HEK293T (cell line): ENCODE measurements at regions not wholly inside any gene's neighbourhood (a gene's known extent, or its start where the extent isn't known, plus 50 kb on each side); places are given as distances from the start of the nearest gene placed in this dataset.

Source experiments
- CTCF ChIA-PET: fragments of 350-600 bp; formaldehyde crosslinking; extraction: SDS; loops from one replicate; lab custom pipeline; 2021; ENCODE audit warnings: antibody characterized with exemption, inconsistent platforms; lab: Yijun Ruan, JAX
- POLR2A ChIA-PET: fragments of 350-600 bp; formaldehyde crosslinking; extraction: SDS; loops from one replicate; lab custom pipeline; 2020; ENCODE audit warnings: antibody characterized with exemption, inconsistent platforms; lab: Yijun Ruan, JAX
- DNase-seq: peaks from one replicate; pipeline ENCODE4 v3.0.0; 2012; ENCODE audit warnings: mixed read lengths; ENCODE audit errors: extremely low spot score
- ARNT ChIP-seq: fragments of 450-650 bp; IDR thresholded peaks from 2 replicates; pipeline ENCODE4 v1.6.1; 2017; ENCODE audit warnings: mild to moderate bottlenecking
- BHLHE40 ChIP-seq: fragments of 450-650 bp; IDR thresholded peaks from 2 replicates; pipeline ENCODE4 v1.6.1; 2016; ENCODE audit warnings: mild to moderate bottlenecking, moderate library complexity, borderline replicate concordance
- CTBP1 ChIP-seq: fragments of 450-650 bp; IDR thresholded peaks from 2 replicates; pipeline ENCODE4 v1.6.1; 2016; ENCODE audit warnings: borderline replicate concordance
- ELF4 ChIP-seq: fragments of 450-650 bp; IDR thresholded peaks from 2 replicates; pipeline ENCODE4 v1.6.1; 2017; ENCODE audit warnings: antibody characterized with exemption
- FOXA1 ChIP-seq: fragments of 450-650 bp; IDR thresholded peaks from 2 replicates; pipeline ENCODE4 v1.6.1; 2016; ENCODE audit warnings: mild to moderate bottlenecking
- FOXK2 ChIP-seq: fragments of 450-650 bp; IDR thresholded peaks from 2 replicates; pipeline ENCODE4 v1.6.1; 2016; ENCODE audit warnings: mild to moderate bottlenecking
- FOXM1 ChIP-seq: fragments of 450-650 bp; IDR thresholded peaks from 2 replicates; pipeline ENCODE4 v1.6.1; 2017; ENCODE audit warnings: mild to moderate bottlenecking, borderline replicate concordance
- HDGF ChIP-seq: fragments of 450-650 bp; IDR thresholded peaks from 2 replicates; pipeline ENCODE4 v1.6.1; 2017; ENCODE audit warnings: antibody characterized with exemption, borderline replicate concordance
- L3MBTL2 ChIP-seq: fragments of 450-650 bp; conservative IDR thresholded peaks from 2 replicates; pipeline ENCODE4 v1.6.1; 2016; ENCODE audit warnings: mild to moderate bottlenecking
- LEF1 ChIP-seq: fragments of 450-650 bp; IDR thresholded peaks from 2 replicates; pipeline ENCODE4 v1.6.1; 2017; ENCODE audit warnings: mild to moderate bottlenecking, borderline replicate concordance
- NFRKB ChIP-seq: fragments of 450-650 bp; IDR thresholded peaks from 2 replicates; pipeline ENCODE4 v1.6.1; 2016; ENCODE audit warnings: mild to moderate bottlenecking, moderate library complexity
- PKNOX1 ChIP-seq: fragments of 450-650 bp; IDR thresholded peaks from 2 replicates; pipeline ENCODE4 v1.6.1; 2016
- SP1 ChIP-seq: fragments of 450-650 bp; IDR thresholded peaks from 2 replicates; pipeline ENCODE4 v1.6.1; 2017
- SUZ12 ChIP-seq: fragments of 450-650 bp; IDR thresholded peaks from 2 replicates; pipeline ENCODE4 v1.6.1; 2016; ENCODE audit warnings: mild to moderate bottlenecking
- TARDBP ChIP-seq: fragments of 450-650 bp; IDR thresholded peaks from 2 replicates; pipeline ENCODE4 v1.6.1; 2016
- ZNF384 ChIP-seq: fragments of 450-650 bp; IDR thresholded peaks from 2 replicates; pipeline ENCODE4 v1.6.1; 2016

GRCh38 chr6:1144842-1145767, 166.8 kb upstream of the FOXQ1 start:
- ChIA-PET CTCF (no interaction called here), POLR2A (no interaction called here)
- no peak for DNase-seq
- TF ChIP-seq SUZ12 (no peak), ZNF384 (no peak), FOXA1 (no peak), HDGF (no peak), PKNOX1 (no peak), L3MBTL2 (no peak; the same call in 1 of the 2 replicates), SP1 (no peak), FOXM1 (no peak)

GRCh38 chr6:1143655-1144054, 168.2 kb upstream of the FOXQ1 start:
- POLR2A ChIA-PET = no interaction called here
- CTCF ChIA-PET = no interaction called here
- DNase-seq = no peak
- no peak for TF ChIP-seq ZNF384
- no peak for TF ChIP-seq SP1
- TF ChIP-seq ELF4 = no peak
- no peak for TF ChIP-seq FOXM1
- TF ChIP-seq CTBP1 = no peak
- no peak for TF ChIP-seq FOXK2
- no peak for TF ChIP-seq L3MBTL2
- no peak for TF ChIP-seq TARDBP
- no peak for TF ChIP-seq BHLHE40
- TF ChIP-seq FOXA1 = no peak
- no peak for TF ChIP-seq SUZ12
- no peak for TF ChIP-seq ARNT
- TF ChIP-seq NFRKB = no peak
- no peak for TF ChIP-seq LEF1
- no peak for TF ChIP-seq PKNOX1
- no peak for TF ChIP-seq HDGF

GRCh38 chr6:1139155-1139890, 172.6 kb upstream of the FOXQ1 start:
- DNase-seq = no peak
- no peak for TF ChIP-seq TARDBP
- ChIA-PET CTCF (interaction anchor here (0.6 kb wide), 1 partner anchor 25 kb away, joined by 3 read pairs; no protein-coding TSS in a partner anchor), POLR2A (no interaction called here)

- CTCF ChIA-PET = no interaction called here
- no peak for DNase-seq
- TF ChIP-seq ELF4 = no peak
- TF ChIP-seq SP1 = no peak
- no peak for TF ChIP-seq FOXK2
- no peak for TF ChIP-seq TARDBP
- TF ChIP-seq BHLHE40 = no peak
- TF ChIP-seq PKNOX1 = no peak
- TF ChIP-seq LEF1 = no peak
- TF ChIP-seq NFRKB = no peak
- no peak for TF ChIP-seq HDGF
- no peak for TF ChIP-seq SUZ12
- TF ChIP-seq L3MBTL2 = no peak
- TF ChIP-seq CTBP1 = no peak
- TF ChIP-seq FOXM1 = no peak
- no peak for TF ChIP-seq FOXA1
- TF ChIP-seq ZNF384 = no peak
- no peak for TF ChIP-seq ARNT
- POLR2A ChIA-PET = no interaction called here
Observed at GRCh38 chr6:1137849-1138248, 174.0 kb upstream of the FOXQ1 start.

- CTCF ChIA-PET = no interaction called here
- POLR2A ChIA-PET = no interaction called here
- TF ChIP-seq ZNF384 = no peak
- TF ChIP-seq HDGF = no peak
- TF ChIP-seq LEF1 = no peak
- TF ChIP-seq FOXA1 = no peak
- TF ChIP-seq SP1 = no peak
- no peak for TF ChIP-seq ELF4
- TF ChIP-seq CTBP1 = no peak
- no peak for TF ChIP-seq BHLHE40
- TF ChIP-seq L3MBTL2 = no peak
- TF ChIP-seq FOXM1 = no peak
- DNase-seq = no peak
Observed at GRCh38 chr6:1136827-1137226, 175.1 kb upstream of the FOXQ1 start.

- ChIA-PET CTCF (no interaction called here), POLR2A (no interaction called here)
- DNase-seq = no peak
- no peak for TF ChIP-seq BHLHE40
- no peak for TF ChIP-seq ARNT
- no peak for TF ChIP-seq LEF1
- no peak for TF ChIP-seq FOXK2
- TF ChIP-seq SUZ12 = no peak
- TF ChIP-seq ZNF384 = no peak
- no peak for TF ChIP-seq TARDBP
- no peak for TF ChIP-seq CTBP1
- TF ChIP-seq SP1 = no peak
- no peak for TF ChIP-seq HDGF
- no peak for TF ChIP-seq FOXA1
Observed at GRCh38 chr6:1136415-1136774, 175.5 kb upstream of the FOXQ1 start.
